NCI-H774 (cell line): ENCODE measurements at regions not wholly inside any gene's neighbourhood (a gene's known extent, or its start where the extent isn't known, plus 50 kb on each side); places are given as distances from the start of the nearest gene placed in this dataset.
A peak's percentile ranks its signal among the peaks of the same experiment; 100 is the strongest.

Experiments used
- DNase-seq: peaks from one replicate; lab custom pipeline; 2025; lab: John Stamatoyannopoulos, UW

GRCh38 chr10:3987143-3987974, 202.3 kb upstream of the KLF6 start:
- no peak for DNase-seq

GRCh38 chr10:3986493-3987142, 201.6 kb upstream of the KLF6 start:
- DNase-seq: no peak

GRCh38 chr10:3982746-3983442, 197.9 kb upstream of the KLF6 start:
- DNase-seq: no peak

- DNase-seq: no peak
Observed at GRCh38 chr10:3981300-3981699, 196.3 kb upstream of the KLF6 start.

- DNase-seq: no peak
Observed at GRCh38 chr10:3980660-3981059, 195.7 kb upstream of the KLF6 start.

GRCh38 chr10:3980144-3980543, 195.1 kb upstream of the KLF6 start:
- DNase-seq: no peak

GRCh38 chr10:3978761-3979160, 193.8 kb upstream of the KLF6 start:
- no peak for DNase-seq

- DNase-seq: no peak
Observed at GRCh38 chr10:3978174-3978573, 193.2 kb upstream of the KLF6 start.

- DNase-seq: no peak
Observed at GRCh38 chr10:3977761-3978160, 192.8 kb upstream of the KLF6 start.

GRCh38 chr10:3976718-3977117, 191.7 kb upstream of the KLF6 start:
- DNase-seq: no peak

- no peak for DNase-seq
Observed at GRCh38 chr10:3976171-3976570, 191.2 kb upstream of the KLF6 start.

- no peak for DNase-seq
Observed at GRCh38 chr10:3975016-3975415, 190.0 kb upstream of the KLF6 start.

- DNase-seq: no peak
Observed at GRCh38 chr10:3972460-3973301, 187.7 kb upstream of the KLF6 start.

- DNase-seq: no peak
Observed at GRCh38 chr10:3971713-3972112, 186.7 kb upstream of the KLF6 start.

- no peak for DNase-seq
Observed at GRCh38 chr10:3969876-3970666, 185.1 kb upstream of the KLF6 start.

- no peak for DNase-seq
Observed at GRCh38 chr10:3968727-3969126, 183.7 kb upstream of the KLF6 start.

GRCh38 chr10:3964516-3964915, 179.5 kb upstream of the KLF6 start:
- no peak for DNase-seq

- peak; percentile 16 for DNase-seq
Observed at GRCh38 chr10:3963191-3963673, 178.2 kb upstream of the KLF6 start.

- DNase-seq: no peak
Observed at GRCh38 chr10:3961082-3961481, 176.1 kb upstream of the KLF6 start.

- DNase-seq: no peak
Observed at GRCh38 chr10:3960496-3960895, 175.5 kb upstream of the KLF6 start.
